Ishikawa (cell line): ENCODE measurements at regions not wholly inside any gene's neighbourhood (a gene's known extent, or its start where the extent isn't known, plus 50 kb on each side); places are given as distances from the start of the nearest gene placed in this dataset.

ENCODE experiments used
- EGR1 ChIP-seq: IDR thresholded peaks from 2 replicates; pipeline ENCODE4 v1.6.1; 2012
- RAD21 ChIP-seq: IDR thresholded peaks from 2 replicates; pipeline ENCODE4 v1.6.1; 2012; ENCODE audit warnings: low read depth
- TAF1 ChIP-seq: IDR thresholded peaks from 2 replicates; pipeline ENCODE4 v1.6.1; 2012; ENCODE audit warnings: low read depth, mild to moderate bottlenecking
- TCF12 ChIP-seq: IDR thresholded peaks from 2 replicates; pipeline ENCODE4 v1.6.1; 2012; ENCODE audit warnings: low read depth
- TEAD4 ChIP-seq: IDR thresholded peaks from 2 replicates; pipeline ENCODE4 v1.6.1; 2012
- YY1 ChIP-seq: IDR thresholded peaks from 2 replicates; pipeline ENCODE4 v1.6.1; 2012; ENCODE audit warnings: low read depth
- TF ChIP-seq, protein P1 (sequence below): IDR thresholded peaks from 2 replicates; pipeline ENCODE4 v1.6.1; 2012

- TF ChIP-seq EGR1 (no peak), YY1 (no peak), TAF1 (no peak), TEAD4 (no peak), TCF12 (no peak), RAD21 (no peak)
- TF ChIP-seq, protein P1, sequence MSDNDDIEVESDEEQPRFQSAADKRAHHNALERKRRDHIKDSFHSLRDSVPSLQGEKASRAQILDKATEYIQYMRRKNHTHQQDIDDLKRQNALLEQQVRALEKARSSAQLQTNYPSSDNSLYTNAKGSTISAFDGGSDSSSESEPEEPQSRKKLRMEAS: no peak
Observed at GRCh38 chr14:101409006-101409543, 152.2 kb upstream of the DIO3 start.
